ENCODE measurements at regions not wholly inside any gene's neighbourhood (a gene's known extent, or its start where the extent isn't known, plus 50 kb on each side); places are given as distances from the start of the nearest gene placed in this dataset.

- no peak for TF ChIP-seq SRF (IDR thresholded peaks at IDR 0.05; ENCODE audit: low read depth, low read length)
- TF ChIP-seq RAD21 (IDR thresholded peaks at IDR 0.05 in 1 of 2, conservative IDR thresholded peaks at IDR 0.05 in 1 of 2; ENCODE audit: low read depth in 2 of 2, low read length in 2 of 2) = no peak
- no peak for TF ChIP-seq TAF1 (IDR thresholded peaks at IDR 0.05; ENCODE audit: low read depth, low read length)
- no peak for TF ChIP-seq YY1 (IDR thresholded peaks at IDR 0.05; ENCODE audit: low read depth, low read length)
- no peak for TF ChIP-seq CTCF (IDR thresholded peaks at IDR 0.05; ENCODE audit: control extremely low read depth in 1 of 3, insufficient read depth in 1 of 3, low read depth in 1 of 3, low read length in 3 of 3)
These were observed 256.0 kb upstream of the SESN3 start (continued) for GRCh38 chr11:95486979-95487378.
